K562 (cell line): ENCODE measurements at regions not wholly inside any gene's neighbourhood (a gene's known extent, or its start where the extent isn't known, plus 50 kb on each side); places are given as distances from the start of the nearest gene placed in this dataset.
"Not testable (repeated sequence)": the region's sequence is repeated elsewhere in the genome, so short reads cannot be mapped to it uniquely, and the experiment has no call there.

ENCODE experiments used
- ATAC-seq: fragments of 200-7000 bp; cut with Tn5 transposase; 3 replicates; pipeline ENCODE4 v1.9.1; 2020; ENCODE audit warnings: moderate library complexity
- BruUV-seq: library from RNA; stranded (reverse); fragments of 400-500 nt; replicated peaks from 2 replicates; lab custom pipeline; 2021; lab: Mats Ljungman, UMichigan
- CTCF ChIA-PET: fragments of 300-600 bp; formaldehyde crosslinking; extraction: SDS; loops from one replicate; lab custom pipeline; 2021; ENCODE audit warnings: low intra/inter-chr PET ratio; lab: Yijun Ruan, JAX
- POLR2A ChIA-PET: fragments of 300-600, 350-650 bp; sonication (Branson Sonifier 250); formaldehyde crosslinking; extraction: SDS; loops from one replicate; lab custom pipeline; 2021; ENCODE audit warnings: antibody characterized with exemption, inconsistent platforms; lab: Yijun Ruan, JAX
- DNase-seq, 4 experiments: peaks; one replicate each; pipeline versions ENCODE4 v3.0.0 to v3.0.0-alpha.2; 2011 to 2018; ENCODE audit warnings: low spot score in 3 of 4, mixed read lengths in 3 of 4; ENCODE audit errors: extremely low read depth in 1 of 4
- FAIRE-seq: peaks from 2 replicates; lab custom pipeline; 2011; peaks lifted over from hg19 to GRCh38; lab: Jason Lieb, UNC
- H2AFZ ChIP-seq: 2 replicates; pipeline ENCODE4 v1.6.0; 2011; ENCODE audit warnings: low read depth, low read length, control low read depth, inconsistent platforms
- H3K27ac ChIP-seq: fragments of 200-600 bp; 3 replicates; pipeline ENCODE4 v1.8.0; 2011; ENCODE audit warnings: low read depth, mild to moderate bottlenecking, control low read depth, inconsistent platforms, low read length, moderate library complexity, mixed read lengths; ENCODE audit errors: extremely low read depth
- H3K27me3 ChIP-seq, 2 experiments: fragments of 300-600 bp in 1 of 2; 2 replicates in 1 of 2; 3 replicates in 1 of 2; pipeline versions ENCODE4 v1.6.0 to v1.8.0; 2011; ENCODE audit warnings: inconsistent platforms in 2 of 2, low read length in 2 of 2, mild to moderate bottlenecking in 1 of 2, mixed read lengths in 1 of 2, moderate library complexity in 1 of 2; ENCODE audit not compliant: control insufficient read depth in 2 of 2, insufficient read depth in 2 of 2
- H3K36me3 ChIP-seq: fragments of 300-600 bp; 3 replicates; pipeline ENCODE4 v1.8.0; 2011; ENCODE audit warnings: mild to moderate bottlenecking, low read length, inconsistent platforms; ENCODE audit not compliant: control insufficient read depth, insufficient read depth
- H3K4me1 ChIP-seq, 2 experiments: fragments of 200-600 bp in 1 of 2; replicated peaks in 1 of 2; 2 replicates in 1 of 2; 3 replicates in 1 of 2; pipeline versions ENCODE4 v1.5.1 to v1.8.0; 2011; ENCODE audit warnings: inconsistent platforms in 2 of 2, low read length in 2 of 2, mild to moderate bottlenecking in 1 of 2, mixed read lengths in 1 of 2, moderate library complexity in 1 of 2; ENCODE audit not compliant: control insufficient read depth in 2 of 2, insufficient read depth in 2 of 2
- H3K4me2 ChIP-seq: 2 replicates; pipeline ENCODE4 v1.6.1; 2011; ENCODE audit warnings: low read length, control low read depth, inconsistent platforms, mixed read lengths; ENCODE audit not compliant: insufficient read depth
- H3K4me3 ChIP-seq: fragments of 200-600 bp; sonication (generic), shearing (Covaris generic); 2 replicates; pipeline ENCODE4 v1.5.1; 2016; ENCODE audit warnings: control low read depth, inconsistent platforms
- H3K79me2 ChIP-seq: fragments of 200-600 bp; 3 replicates; pipeline ENCODE4 v1.8.0; 2011; ENCODE audit warnings: low read length, inconsistent platforms; ENCODE audit not compliant: control insufficient read depth, insufficient read depth
- H3K9ac ChIP-seq, 2 experiments: 2 replicates each; pipeline versions ENCODE4 v1.6.0 to v1.6.1; 2011; ENCODE audit warnings: low read depth in 2 of 2, low read length in 2 of 2, control low read depth in 1 of 2, inconsistent platforms in 1 of 2, mild to moderate bottlenecking in 1 of 2, mixed read lengths in 1 of 2; ENCODE audit not compliant: insufficient read depth in 1 of 2
- H3K9me1 ChIP-seq: one replicate; pipeline ENCODE4 v1.6.0; 2011; ENCODE audit warnings: inconsistent platforms, mild to moderate bottlenecking, low read length, moderate library complexity; ENCODE audit not compliant: control insufficient read depth, insufficient read depth
- H3K9me3 ChIP-seq: replicated peaks from 2 replicates; pipeline ENCODE4 v1.5.1; 2011; ENCODE audit warnings: low read depth, low read length, inconsistent platforms; ENCODE audit not compliant: control insufficient read depth, insufficient read depth
- H4K20me1 ChIP-seq: replicated peaks from 2 replicates; pipeline ENCODE4 v1.6.1; 2011; ENCODE audit warnings: low read length, inconsistent platforms, mixed read lengths; ENCODE audit not compliant: control insufficient read depth, insufficient read depth
- HDAC8 ChIP-seq: fragments of 450-650 bp; IDR thresholded peaks from 2 replicates; pipeline ENCODE4 v1.6.1; 2016; ENCODE audit warnings: mild to moderate bottlenecking, missing genetic modification characterization, moderate library complexity, missing compliant biosample characterization
- WGBS: fragments of 100-300 bp; shearing (Covaris generic); methylation state at CpG from one replicate; pipeline ENCODE4 v1.1.6; 2016; ENCODE audit warnings: low coverage, mixed read lengths; ENCODE audit not compliant: insufficient coverage; ENCODE audit errors: missing lambda C conversion rate; 5-methylcytosine and 5-hydroxymethylcytosine counted together
- in situ Hi-C: fragments of 300-500 bp; cut with MboI; formaldehyde crosslinking; loops from 4 replicates; pipeline ENCODE4 v1.15.0; 2018; ENCODE audit warnings: inconsistent platforms, mixed read lengths
- intact Hi-C: fragments of 100-400 bp; cut with micrococcal nuclease; formaldehyde crosslinking; loops from 2 replicates; pipeline ENCODE4 v1.14.2; 2022

GRCh38 chr5:99339758-99340157 lies 411.0 kb upstream of the CHD1 start:
- H3K4me2 ChIP-seq, H3K4me1 ChIP-seq, H3K79me2 ChIP-seq, H3K27me3 ChIP-seq, CTCF ChIA-PET, DNase-seq, in situ Hi-C loops, H3K4me3 ChIP-seq, POLR2A ChIA-PET, H3K27ac ChIP-seq, BruUV-seq, H3K9ac ChIP-seq, H3K9me1 ChIP-seq, intact Hi-C loops, FAIRE-seq, H2AFZ ChIP-seq, H3K9me3 ChIP-seq, ATAC-seq, H4K20me1 ChIP-seq, H3K36me3 ChIP-seq: not testable (repeated sequence)
- WGBS, result 6% methylated on average over 2 of the region's 2 CpGs

GRCh38 chr5:99334936-99335335 lies 406.1 kb upstream of the CHD1 start:
- Histone ChIP-seq H2AFZ (no peak overlapping the region), H3K9me1 (no peaks in the 10 kb centered on the region), H4K20me1 (no peaks in the 10 kb centered on the region), H3K36me3 (no peaks in the 10 kb centered on the region), H3K9ac (no peak overlapping the region), H3K79me2 (no peaks in the 10 kb centered on the region), H3K9me3 (no peaks in the 10 kb centered on the region; the same call in 1 of the 2 replicates), H3K4me3 (no peak overlapping the region), H3K27me3 (no peaks in the 10 kb centered on the region), H3K27ac (no peak overlapping the region), H3K4me1 (no peaks in the 10 kb centered on the region), H3K4me2 (no peak overlapping the region)
- DNase-seq (no peak), ATAC-seq (no peak), FAIRE-seq (no peak)
- in situ Hi-C loops, result no loop called here
- POLR2A ChIA-PET, result no interaction called here
- WGBS, result 0% methylated on average over 2 of the region's 2 CpGs
- intact Hi-C loops, result no loop called here
- BruUV-seq, result no TSS peak
- TF ChIP-seq HDAC8, result no peak
- CTCF ChIA-PET, result no interaction called here
